Neural progenitor cell (in vitro differentiated cells): ENCODE measurements at regions not wholly inside any gene's neighbourhood (a gene's known extent, or its start where the extent isn't known, plus 50 kb on each side); places are given as distances from the start of the nearest gene placed in this dataset.

Experiments used
- CTCF ChIP-seq: fragments of 200-600 bp; sonication (generic); IDR thresholded peaks from 2 replicates; pipeline ENCODE4 v1.5.1; 2017; ENCODE audit warnings: antibody characterized with exemption, mild to moderate bottlenecking
- EZH2 ChIP-seq: fragments of 200-600 bp; sonication (generic); IDR thresholded peaks from 2 replicates; pipeline ENCODE4 v1.6.1; 2017; ENCODE audit warnings: antibody characterized with exemption, mild to moderate bottlenecking, moderate library complexity

GRCh38 chr5:89015409-89015808 lies 132.4 kb upstream of the MEF2C start:
- TF ChIP-seq EZH2 (no peak), CTCF (no peak)
